8988T (cell line): ENCODE measurements at regions not wholly inside any gene's neighbourhood (a gene's known extent, or its start where the extent isn't known, plus 50 kb on each side); places are given as distances from the start of the nearest gene placed in this dataset.

ENCODE experiments used
- DNase-seq: peaks from one replicate; pipeline ENCODE4 v3.0.0; 2011

DNA sequence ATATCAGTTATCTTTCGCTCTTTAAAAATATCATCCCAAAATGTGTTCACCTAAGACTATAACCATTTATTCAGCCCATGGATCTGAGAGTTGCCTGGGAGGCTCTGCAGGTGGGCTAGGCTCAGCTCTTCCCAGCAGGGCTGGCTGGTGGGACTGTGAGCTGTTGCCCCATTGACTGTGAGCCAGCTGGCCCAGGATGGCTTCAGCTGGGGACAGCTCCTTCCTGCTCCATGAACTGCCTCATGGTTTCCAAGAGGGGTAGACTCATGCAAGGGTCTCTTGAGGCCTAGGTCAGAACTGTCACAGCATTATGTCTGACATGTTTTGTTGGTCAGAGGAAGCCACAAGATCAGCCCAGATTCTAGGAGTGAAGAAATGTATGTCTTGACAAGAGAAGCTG, 114.1 kb upstream of the E2F7 start:
- no peak for DNase-seq

DNA sequence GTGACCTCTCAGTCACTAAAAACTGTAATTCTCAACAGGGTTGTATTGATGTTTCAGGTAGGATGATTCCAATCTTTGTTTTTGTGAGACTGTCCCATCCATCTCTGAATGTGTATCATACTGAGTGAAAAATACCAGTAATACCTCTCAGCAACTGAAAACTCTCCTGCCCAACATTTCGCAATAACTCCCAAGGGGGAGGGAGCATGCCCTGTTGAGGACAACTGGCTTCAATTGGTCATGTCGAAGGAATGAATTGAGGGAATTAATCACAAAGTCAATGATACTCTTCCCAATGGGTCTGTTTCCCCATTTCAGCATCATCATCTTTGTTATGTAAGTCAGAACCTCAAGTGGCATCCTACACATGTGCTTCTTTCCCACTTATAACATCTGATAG, 102.4 kb upstream of the E2F7 start:
- DNase-seq, result no peak

DNA sequence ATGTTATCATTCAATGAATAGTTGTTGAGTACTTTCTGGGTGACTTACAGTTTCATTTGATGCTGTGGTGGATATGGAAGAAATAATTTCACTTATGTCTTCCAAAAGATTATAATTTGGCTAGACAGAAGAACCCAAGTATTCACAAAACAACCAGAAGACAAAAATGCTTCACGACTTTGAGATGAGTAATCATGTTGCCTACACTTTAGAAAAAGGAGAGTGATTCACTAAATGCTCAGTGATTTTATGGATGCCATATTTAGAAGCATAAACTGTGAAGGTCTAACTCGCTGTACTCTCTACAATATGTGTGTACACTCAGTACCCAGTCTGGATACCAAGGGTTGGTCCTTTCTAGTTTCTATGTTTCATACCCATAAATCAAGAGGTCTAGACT, 101.3 kb upstream of the E2F7 start:
- DNase-seq, result no peak

DNA sequence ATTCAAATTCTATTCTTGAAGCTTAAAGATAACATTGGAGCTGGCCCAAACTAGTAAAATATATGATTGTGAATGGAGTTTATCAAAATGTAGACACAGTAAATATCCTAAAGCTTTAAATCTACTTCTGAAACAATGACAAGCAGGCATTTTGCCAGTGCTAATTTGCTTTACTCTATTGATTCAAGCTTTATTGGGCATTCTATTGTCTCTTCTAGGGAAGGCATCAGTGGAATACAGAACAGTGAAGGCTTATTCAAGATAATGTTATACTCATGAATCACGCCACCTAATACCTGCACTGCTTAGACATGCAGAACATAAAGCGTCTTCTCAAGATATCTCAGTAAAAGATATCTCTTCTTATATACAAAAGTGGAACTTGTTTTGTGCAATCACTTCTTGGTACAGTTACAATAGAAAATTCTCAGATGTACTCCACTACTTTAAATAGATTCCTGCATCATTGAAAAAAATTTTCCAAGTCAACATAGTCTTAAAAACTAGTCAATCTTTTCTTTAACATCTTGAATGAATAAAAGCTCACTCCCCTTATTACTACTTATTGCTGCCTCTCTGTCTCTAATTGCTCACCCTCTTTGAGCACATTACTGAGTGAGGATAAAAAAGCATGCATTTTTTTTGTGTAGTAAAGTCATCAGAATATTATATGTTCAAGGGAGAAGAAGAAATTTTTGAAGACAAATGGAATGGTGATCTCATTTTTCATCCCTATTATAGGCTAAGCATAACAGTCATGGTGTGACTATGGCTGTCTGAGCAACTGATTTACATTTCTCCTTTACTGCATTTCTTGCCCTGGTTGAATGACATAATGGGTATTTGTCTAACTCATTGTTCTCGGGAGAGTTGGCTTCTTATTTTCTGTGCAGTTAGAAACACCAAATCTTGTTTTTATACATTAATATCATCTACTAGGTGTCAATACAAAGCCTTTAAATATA, 98.0 kb upstream of the E2F7 start:
- no peak for DNase-seq

DNA sequence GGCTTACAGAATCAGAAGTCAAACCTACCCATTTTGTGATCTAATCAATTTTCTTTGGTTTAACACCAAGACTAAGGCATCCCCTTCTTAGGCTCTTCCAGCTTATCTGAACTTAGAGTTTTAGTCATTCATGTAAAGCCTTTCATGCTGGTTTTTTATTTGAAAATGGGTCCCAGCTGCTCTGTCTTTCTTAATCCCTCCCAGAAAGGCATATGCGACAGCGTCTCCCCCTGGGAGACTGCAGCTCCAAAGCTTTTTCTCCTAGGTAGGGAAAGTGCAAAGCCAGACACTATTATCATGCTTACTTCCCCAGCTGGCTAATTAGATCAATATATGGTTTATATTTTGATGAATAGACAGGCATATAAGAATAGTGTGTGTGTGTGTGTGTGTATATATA, 96.6 kb upstream of the E2F7 start:
- DNase-seq, result no peak

DNA sequence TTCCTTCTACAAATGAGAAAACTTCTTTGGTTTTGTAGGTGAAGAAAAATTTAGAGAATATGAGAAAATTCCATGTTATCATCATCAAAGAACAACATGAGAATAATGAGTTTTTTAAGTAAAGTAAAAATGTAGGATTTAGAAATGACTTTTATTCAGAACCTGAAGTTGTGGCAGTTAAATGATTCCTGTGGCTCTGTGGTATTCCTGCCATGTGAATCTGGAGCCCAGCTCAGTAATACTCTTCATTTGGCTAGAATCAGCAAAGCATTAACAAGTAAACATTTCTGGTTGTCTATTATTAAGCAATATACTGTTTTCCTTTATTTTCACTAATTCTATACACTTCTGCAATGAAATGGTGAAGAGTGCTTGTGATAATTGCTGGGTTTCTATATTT, 95.6 kb upstream of the E2F7 start:
- no peak for DNase-seq

DNA sequence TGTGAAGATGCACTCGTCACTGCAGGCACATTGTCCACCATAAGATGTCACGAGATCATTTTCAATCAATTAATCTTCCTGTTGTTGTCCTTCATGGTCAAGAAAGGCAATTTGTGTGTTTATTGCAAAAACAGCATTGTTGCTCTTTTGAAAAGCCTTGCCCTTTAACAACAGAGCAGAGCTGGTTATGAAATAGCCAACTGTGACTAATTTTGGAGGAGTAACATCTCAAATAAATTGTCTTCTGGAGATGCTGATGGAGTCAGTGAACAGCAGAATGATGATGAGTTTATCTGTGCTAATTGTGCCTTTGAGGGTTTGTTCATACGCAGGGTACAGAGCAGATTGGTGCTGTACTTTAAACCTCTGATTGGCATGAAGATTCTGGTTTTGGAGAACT, 88.3 kb upstream of the E2F7 start:
- DNase-seq, result no peak

DNA sequence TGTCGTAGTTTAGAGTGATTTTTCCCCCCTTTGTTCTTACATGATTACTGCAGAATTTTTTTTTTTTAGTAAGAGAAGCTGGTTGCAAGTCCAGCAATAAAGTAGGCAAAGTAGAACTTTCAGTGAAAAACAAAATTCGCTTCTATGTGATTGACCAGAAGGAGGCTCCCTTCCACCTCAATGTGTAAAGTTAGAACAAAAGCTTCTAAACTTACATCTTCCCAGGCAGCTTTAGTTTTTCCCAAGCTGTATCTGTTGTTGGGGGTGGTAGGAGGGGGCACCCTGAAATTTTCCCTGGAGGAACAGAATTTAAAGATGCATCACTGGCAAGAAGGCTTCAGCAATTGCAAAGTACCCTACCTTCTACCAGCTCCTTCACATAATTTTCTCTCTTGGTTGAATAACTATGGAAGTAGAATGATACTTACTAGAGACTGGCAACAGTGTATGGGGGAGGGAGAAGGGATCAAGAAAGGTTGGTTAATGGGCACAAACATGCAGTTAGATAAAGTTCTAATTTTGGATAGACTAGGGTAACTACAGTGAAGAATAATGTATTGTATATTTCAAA, 87.3 kb upstream of the E2F7 start:
- no peak for DNase-seq

DNA sequence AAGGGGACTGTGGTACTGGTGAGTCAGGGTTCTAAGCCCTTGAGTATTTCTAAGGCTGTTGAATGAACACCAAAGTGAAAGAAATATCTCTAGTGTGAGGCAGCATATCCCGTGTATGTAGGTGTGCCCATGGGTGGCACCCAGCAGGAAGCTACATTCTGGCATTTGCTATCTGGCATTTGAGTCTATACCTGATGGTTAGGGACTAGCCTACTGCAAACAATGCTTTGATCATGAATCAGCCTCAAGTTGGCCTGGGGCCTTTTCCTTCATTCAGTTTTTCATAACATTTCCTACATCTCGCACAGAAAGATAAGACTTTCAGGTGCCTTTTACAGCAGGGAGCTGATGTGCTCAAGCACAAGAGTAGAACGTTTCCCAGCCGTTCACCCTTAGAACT, 85.7 kb upstream of the E2F7 start:
- DNase-seq, result no peak

DNA sequence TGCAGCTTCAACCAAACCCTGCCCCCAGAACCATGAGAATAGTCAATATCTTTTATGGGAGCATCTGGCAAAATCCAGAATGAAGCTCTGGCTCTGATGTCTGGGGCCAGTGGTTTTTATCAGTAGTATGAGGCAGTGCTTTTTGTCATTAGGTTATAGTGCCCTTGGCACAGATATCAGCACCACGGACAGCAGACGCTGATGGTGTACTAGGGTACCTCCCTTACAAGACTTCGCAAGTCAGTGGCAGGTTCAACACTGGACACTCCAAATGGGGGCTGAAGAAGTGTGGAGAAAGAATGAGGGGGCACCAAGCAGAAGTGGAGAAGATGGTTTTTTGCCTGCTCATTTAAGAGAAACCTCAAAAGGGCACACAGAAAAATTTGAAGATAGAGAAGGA, 68.2 kb upstream of the E2F7 start:
- DNase-seq, result no peak

DNA sequence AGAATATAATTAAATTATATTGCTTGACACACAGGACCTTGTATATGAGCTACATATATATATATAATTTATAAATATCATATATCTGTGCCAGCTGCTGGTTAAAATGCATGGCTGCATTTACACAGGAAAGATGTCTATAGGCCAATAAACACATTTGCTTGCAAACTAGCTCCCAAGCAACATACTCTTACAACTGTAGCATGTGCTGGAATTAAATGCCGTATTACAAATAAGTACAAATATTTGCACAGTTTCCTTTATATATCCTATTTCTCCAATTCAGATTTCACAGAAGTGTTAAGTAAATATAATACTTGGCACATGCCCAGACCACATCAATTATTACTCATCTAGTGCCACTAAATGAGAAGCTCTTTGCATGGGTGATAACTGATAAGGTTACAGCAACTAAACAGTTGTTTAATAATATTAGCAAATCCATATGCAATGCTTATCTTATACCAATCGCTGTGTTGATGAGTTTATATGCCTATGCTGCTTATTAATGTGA, 66.7 kb upstream of the E2F7 start:
- no peak for DNase-seq

DNA sequence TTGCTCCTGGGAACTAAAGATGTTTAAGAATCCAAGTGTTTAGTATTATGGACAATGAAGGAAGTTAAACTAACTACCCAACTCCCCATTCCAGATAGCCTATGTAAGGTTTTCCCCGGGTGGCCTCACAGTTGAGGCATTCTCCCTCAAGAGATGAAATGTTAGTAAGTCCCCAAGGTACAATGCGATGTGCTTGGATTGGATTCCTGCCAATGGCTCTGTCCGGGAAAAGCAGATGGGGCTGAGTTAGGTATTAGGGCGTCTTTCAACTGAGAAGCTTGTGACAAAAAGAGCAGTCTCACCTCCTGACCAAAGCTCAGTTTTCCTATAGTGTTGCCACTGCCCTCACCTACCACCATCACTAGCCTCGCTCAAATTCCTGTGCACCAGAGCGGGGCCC, 64.8 kb upstream of the E2F7 start:
- DNase-seq, result no peak

DNA sequence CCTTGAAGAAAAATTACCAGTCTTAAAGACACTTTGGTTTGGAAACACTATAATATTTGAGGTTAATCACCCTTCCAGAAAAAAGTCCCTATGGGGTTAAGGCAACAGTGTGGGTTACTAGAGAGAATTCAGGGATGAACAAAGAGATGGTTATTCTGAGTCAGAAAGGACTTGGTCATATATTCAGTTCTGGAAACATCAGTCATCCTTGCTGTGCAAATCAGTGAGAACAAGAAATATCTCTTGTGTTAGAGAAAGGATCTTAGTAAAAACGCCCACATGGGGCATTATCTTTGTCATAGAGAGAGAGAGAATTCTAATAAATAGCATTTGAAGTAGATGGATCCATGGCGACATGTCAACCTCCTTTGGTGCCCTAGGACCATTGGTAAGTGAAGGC, 59.4 kb upstream of the E2F7 start:
- DNase-seq, result no peak

DNA sequence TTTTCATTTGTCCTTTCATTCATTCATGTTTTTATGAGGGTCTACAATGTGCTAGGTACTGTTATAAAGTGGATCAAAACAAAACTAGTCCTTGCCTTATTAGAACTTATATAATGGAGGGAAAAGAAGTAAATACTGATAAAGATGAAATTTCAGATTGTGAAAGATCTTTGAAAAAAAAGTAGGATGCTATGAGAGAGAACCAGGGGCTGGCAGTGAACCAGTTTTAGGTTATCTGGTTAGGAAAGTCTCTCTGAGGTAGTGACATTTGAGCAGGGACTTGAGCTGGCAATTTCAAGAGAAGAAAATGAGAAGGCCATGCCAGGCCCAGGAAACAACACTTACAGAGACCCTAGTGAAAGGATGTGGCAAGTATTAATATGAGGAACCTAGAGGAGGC, 57.3 kb upstream of the E2F7 start:
- DNase-seq, result no peak

DNA sequence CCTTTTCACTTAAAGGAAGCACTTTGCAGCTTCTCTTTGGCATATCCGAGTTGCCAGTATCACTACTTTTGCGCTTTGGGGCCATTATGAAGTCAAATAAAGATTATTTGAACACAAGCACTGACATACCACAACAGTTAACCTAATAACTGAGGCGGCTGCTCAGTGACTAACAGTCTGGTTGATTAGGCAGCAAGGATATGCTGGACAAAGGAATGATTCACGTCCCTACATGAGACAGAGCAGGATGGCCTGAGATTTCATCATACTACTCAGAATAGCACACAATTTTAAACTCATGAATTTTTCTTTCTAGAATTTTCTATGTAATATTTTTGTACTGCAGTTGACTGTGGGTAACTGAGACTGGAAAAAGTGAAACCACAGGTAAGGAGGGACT, 56.9 kb upstream of the E2F7 start:
- DNase-seq, result no peak

DNA sequence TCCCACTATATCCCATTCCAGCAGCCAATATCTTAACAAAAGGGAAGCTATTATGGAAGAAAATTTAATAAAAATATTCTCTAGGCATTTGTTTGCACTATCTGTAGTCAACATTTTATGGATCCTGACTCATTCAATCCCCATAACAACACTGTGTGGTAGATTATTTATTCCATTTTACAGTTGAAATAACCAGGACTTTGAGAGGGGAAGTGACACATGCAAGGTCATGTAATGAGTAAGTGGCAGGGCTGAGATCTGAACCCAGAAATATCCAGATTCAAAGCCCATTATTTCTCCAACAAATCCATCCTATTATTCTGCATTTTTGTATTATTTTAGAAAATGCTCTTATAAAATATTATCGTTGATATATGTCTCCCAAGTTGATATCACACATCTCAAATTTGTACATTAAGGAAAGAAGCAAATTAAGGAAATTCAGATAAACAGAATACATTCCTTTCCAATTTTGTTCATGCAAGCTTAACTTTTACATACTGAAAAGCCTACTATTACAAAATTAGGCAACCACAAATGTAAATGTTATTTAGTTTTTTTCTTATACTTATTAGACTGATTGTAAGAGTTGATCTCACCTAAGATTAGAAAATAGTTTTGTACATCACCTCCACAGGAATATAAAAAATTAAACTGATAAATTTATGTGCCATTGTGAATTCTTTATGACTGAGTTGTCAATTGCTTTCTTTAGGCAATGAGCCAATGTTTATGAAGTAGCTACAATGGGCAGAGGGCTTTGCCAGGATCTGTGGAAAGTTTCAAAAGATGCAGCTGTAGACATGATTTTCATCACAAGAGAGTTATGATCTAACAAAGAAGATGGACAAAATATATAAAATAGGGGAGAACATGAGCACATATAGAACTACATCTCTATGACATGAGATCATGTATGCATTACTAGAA, 55.1 kb upstream of the E2F7 start:
- no peak for DNase-seq

DNA sequence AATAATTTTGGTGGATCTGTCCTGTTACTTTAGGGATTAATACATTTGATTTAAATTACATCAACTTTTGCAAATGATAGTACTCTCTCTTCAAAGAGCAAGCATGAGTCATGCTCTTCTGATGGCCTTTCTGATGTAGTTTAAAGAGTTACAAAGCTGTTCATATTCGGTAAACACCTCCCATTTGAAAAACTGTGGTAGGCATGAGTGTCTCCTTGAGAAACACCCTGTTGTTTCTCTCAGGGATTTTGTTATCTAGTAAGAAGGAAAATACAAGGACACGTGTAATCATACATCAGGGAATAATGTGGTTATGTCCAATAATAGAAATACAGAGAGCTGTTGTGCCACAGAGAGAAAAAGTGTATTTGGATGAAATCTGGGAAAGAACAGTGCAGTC, 53.3 kb upstream of the E2F7 start:
- DNase-seq, result no peak

DNA sequence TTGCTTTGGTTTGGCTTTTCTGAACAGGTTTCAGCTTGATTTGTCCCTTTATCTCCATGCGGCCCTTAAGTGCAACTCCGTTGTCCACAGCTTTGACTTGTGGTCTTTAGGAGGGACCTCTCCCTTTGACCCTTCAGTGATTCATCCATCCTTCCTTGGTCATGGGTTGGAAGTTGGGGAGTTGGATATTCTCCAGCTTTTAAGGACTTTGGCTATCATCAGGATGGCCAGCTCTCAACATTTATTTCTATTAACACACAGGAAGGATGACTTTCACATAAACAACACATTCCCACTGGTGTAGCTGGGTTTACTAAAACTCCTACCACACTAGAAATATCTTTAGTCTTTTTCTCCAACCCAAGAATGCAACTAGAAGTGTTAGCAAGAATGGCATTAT, 50.9 kb upstream of the E2F7 start:
- DNase-seq, result no peak

DNA sequence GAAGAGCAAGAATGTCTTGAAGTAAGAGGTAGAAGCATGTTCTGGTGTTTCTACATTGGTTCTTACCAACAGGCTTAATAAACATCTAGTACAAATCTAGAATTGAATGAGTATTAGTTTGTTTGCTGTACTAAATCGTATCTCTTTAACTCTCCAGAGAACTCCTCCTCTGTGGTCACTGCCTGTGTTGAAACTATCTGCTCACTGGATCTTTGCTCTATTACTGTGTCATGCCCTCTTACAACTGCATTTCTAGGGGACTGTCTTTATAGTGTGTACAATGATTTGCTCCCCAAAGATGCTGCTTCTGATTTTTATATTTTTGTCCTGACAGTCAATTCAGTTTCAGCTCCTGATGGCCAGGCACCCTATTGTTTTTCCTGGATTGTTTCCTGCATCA, 50.1 kb upstream of the E2F7 start:
- no peak for DNase-seq
